T follicular helper cell (primary cell): ENCODE measurements at regions not wholly inside any gene's neighbourhood (a gene's known extent, or its start where the extent isn't known, plus 50 kb on each side); places are given as distances from the start of the nearest gene placed in this dataset.
"Not testable (repeated sequence)": the region's sequence is repeated elsewhere in the genome, so short reads cannot be mapped to it uniquely, and the experiment has no call there.

ENCODE experiments used
- DNase-seq: peaks from one replicate; pipeline ENCODE4 v3.0.0-alpha.2; 2020; ENCODE audit warnings: low read depth

GRCh38 chr2:91571239-91571923 is 2879.9 kb downstream of the RPIA start:
- not testable (repeated sequence) for DNase-seq

GRCh38 chr2:91573018-91573417 is 2881.5 kb downstream of the RPIA start:
- DNase-seq, result not testable (repeated sequence)

- DNase-seq, result not testable (repeated sequence)
Measured at GRCh38 chr2:91573755-91574154, 2882.3 kb downstream of the RPIA start.

GRCh38 chr2:91574255-91574654 is 2882.8 kb downstream of the RPIA start:
- DNase-seq, result not testable (repeated sequence)

- DNase-seq, result not testable (repeated sequence)
Measured at GRCh38 chr2:91575701-91576100, 2884.2 kb downstream of the RPIA start.

DNA sequence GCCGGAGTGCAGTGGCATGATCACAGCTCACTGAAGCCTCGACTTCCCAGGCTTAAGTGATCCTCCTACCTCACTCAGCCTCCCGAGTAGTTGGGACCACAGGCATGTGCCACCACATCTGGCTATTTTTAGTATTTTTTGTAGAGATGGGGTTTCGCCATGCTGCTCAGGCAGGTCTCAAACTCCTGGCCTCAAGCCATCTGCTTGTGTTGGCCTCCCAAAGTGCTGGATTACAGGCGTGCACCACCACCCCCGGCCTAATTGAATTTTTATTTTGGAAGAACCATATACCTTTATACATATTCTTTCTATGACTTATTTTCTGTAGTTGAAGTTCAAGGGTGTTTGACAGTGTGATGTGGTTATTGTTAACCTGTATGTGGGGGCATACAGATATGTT is 2885.9 kb downstream of the RPIA start:
- DNase-seq, result not testable (repeated sequence)

DNA sequence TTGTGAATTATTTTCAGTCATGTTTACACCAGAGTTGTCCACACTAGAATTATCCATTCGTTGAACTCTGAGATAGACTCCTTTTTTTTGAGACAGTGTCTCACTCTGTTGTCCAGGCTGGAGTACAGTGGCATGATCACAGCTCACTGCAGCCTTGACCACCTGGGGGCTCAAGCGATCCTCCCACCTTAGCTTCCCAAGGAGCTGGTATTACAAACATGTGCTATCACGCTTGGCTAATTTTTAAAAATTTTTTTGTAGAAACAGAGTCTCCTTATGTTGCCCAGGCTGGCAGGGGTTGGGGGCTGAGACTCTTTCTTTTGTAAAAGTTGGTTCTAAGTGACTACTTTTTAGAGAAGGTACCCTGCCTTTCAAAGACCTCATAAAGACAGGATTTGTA is 2887.2 kb downstream of the RPIA start:
- not testable (repeated sequence) for DNase-seq

DNA sequence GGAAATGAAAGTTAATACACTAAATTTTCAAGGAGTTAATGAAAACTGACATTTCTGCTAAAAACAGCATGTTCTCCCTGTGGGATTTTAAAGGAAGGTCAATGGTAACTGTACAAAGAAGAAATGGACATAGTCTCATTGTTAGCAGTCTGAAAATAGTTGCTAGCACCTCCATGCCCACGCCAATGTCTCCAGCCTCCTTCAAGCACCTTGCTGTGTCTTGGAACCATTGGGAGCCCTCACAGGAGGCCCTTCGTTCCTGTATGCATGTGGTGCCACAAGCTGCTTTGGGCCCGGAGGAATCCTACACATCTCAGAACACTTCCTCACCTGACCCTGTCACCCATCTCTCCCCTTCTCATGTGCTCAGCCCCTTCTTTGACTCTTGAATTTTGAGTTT is 2888.1 kb downstream of the RPIA start:
- not testable (repeated sequence) for DNase-seq

GRCh38 chr2:91580043-91580442 is 2888.6 kb downstream of the RPIA start:
- DNase-seq, result not testable (repeated sequence)

DNA sequence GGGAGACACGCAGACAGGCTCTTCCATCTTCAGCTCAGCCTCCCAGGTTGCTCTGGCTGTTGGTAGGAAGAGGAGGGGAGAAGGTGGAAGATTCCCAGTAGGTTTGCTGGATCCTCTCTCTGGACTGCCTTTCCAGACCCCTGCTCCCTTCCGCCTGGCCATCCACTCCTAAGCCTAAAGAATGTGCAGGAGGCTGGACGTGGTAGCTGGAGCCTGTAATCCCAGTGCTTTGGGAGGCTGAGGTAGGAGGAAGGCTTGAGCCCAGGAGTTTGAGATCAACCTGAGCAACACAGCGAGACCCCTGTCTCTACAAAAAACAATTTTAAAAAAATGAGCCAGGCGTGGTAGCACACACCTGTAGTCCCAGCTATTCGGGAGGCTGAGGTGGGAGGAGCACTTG is 2895.6 kb downstream of the RPIA start:
- not testable (repeated sequence) for DNase-seq

DNA sequence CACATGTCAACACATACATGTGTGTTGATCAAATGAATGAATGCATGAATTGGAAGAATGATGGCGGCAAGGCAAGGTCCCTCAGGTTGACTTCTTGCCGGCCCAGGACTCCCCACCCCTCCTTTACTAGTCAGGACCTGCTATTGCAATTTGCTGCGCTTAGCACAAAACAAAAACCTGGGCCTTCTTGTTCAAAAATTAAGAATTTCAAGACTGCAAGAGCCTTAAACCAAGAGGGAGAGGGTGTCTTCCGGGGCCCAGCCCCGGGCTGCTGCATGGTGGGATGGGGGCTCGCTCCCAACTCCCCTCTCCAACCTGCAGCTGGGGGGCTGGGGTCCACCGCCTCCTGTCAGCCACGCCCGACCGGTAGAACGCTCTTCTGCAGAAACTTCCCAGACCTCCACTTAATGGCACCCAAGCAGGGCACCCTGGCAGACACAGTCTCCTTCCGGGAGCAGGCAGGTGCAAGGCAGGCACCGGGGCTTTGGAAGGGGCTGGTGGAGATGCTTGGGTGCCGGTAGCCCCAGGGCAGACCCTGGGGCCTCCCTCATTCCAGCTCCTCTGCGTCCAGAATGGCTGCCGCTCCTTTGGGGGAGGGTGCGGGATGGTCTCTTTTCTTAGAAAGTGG is 2896.5 kb downstream of the RPIA start:
- not testable (repeated sequence) for DNase-seq

DNA sequence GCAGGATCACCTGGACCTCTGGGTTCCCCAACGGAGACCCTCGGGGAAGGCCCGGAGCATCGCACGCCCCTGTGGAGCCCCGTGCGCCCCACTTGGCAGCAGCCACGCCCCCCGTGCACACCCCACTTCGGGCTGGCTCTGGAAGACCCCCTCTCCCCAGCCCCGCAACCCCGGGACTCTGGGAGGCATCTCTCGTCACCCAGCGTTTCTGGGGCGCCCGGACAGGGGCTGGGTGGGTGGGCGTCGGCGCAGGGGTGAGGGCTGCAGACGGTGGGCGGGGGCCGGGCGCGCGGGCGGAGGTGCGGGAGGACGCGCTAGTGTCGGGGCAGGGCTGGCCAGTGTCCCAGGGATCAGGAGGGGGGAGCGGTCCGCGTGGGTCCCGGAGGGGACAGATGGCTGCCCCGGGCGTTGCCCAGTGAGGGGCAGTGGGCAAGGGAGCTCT is 2897.3 kb downstream of the RPIA start:
- not testable (repeated sequence) for DNase-seq

DNA sequence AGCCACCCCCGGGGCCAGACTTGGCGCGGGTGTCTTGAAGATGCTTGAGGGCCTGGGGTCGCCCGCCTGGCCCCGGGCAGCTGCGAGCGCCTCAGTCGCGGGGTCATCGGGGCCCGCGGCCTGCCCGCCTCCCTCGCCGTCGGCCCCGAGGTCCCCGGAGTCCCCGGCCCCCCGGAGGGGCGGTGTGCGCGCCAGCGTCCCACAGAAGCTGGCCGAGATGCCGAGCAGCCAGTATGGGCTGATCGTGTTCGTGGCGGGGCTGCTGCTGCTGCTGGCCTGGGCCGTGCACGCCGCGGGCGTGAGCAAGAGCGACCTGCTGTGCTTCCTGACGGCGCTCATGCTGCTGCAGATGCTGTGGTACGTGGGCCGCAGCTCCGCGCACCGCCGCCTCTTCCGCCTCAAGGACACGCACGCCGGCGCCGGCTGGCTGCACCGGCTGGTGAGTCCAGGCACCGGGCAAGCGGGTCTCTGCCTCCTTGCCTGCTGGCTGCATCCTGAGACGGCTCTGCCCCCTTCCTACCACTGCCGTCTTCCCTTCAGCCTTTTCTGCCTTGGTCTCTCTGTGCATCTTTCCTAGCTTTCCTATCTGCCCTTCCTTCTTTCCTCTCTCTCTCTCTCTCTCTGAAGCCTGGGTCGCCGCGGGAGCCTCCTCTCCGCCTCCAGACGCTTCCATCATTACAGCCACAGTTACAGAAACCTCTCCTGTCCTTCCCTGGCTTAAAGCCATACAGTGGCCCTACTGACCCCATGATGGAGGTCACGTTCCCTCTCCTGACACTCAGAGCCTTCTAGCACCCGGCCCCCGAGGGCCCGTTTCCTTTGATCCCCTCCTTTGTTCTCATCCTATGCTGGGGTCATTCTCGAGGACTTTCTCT is 2898.2 kb downstream of the RPIA start:
- DNase-seq, result not testable (repeated sequence)

- DNase-seq, result not testable (repeated sequence)
Measured at GRCh38 chr2:91590381-91590780, 2898.9 kb downstream of the RPIA start.

- not testable (repeated sequence) for DNase-seq
Measured at GRCh38 chr2:91591066-91591465, 2899.6 kb downstream of the RPIA start.

- not testable (repeated sequence) for DNase-seq
Measured at GRCh38 chr2:91597436-91597835, 2906.0 kb downstream of the RPIA start.

DNA sequence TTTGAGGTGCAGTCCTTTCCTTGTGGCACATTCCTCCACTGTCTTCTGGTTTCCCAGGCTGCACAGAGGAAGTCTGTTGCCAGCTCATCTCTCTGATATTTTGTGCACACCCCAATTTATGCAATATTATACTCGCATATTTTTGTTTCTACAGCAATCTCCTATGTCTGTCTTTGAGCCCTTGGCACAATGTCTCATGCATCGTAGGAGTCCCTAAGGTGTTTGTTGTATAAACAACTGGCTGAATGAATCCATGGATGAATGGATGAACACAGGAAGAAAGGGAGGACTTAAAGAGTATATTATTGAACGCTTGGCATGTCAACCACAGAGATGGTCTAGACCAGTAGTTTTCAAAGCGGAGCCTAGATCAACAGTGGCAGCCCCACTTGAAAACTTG is 2907.0 kb downstream of the RPIA start:
- not testable (repeated sequence) for DNase-seq

DNA sequence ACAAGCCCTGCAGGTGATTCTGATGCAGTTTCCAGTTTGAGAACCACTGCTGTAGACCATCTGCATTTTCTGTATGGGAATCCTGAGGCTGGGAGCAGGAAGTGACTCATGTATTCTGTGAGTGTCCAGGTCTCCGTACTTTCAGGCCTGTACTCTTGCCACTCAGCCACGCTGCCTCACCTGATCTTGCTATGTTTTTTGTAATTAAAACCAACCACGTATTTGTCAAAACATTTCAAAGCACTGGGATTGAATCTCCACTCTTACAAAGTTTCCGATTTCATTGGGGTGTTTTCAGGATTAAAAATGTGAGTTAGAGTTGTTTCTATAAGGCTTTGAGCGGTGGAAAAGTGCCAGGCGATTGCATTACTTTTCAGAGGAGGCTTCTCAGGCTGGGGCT is 2907.5 kb downstream of the RPIA start:
- not testable (repeated sequence) for DNase-seq

DNA sequence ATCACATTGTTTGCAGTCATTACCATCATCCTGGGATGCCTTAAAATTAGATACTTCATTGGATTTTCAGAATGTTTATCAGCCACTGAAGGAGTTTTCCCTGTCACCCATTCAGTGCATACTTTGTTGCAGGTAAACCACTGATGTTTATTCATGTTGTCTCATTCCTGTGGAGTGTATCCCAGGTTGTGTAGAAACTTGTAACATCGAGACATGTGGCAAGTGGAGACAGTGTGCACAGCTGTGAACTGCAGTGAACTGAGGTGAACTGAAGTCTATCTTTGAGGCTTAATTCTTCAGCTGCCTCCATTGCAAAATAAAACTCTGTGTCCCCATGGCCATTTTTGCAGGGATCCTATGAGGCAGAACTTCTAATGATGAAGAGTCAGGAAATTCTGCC is 2911.4 kb downstream of the RPIA start:
- not testable (repeated sequence) for DNase-seq

DNA sequence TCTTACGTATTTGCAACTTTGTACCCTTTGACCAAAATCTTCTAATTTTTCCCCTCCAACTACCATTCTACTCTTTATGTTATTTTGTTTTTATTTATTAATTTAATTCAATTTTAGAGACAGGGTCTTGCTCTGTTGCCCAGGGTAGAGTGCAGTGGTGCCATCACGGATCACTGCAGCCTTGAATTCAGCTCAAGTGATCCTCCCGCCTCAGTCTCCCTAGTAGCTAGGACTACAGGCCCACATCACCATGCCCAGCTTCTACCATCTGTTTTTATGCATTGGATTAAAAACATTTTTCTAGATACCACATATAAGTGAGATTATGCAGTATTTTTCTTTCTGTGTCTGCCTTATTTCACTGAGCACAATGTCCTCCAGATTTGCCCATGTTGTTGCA is 2912.5 kb downstream of the RPIA start:
- not testable (repeated sequence) for DNase-seq

DNA sequence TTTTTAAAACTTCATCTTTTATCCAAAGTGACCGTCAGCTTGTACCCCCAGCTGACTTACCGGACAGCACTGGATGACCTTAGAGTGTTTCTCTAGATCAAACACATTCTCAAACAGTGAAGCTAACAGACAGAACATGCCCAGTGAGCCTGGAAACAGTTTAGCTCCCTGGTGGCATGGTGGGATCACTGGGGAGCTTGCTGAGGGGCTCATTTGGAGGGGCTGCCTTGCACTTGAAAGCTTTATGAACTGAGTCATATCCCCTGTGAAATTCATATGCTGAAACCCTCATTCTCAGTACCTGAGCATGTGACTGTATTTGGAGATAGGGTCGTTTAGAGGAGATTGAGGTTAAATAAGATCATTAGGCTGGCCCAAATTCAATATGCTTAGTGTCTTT is 2913.2 kb downstream of the RPIA start:
- not testable (repeated sequence) for DNase-seq

GRCh38 chr2:91623739-91624138 is 2932.3 kb downstream of the RPIA start:
- DNase-seq, result not testable (repeated sequence)
